ENCODE measurements at regions not wholly inside any gene's neighbourhood (a gene's known extent, or its start where the extent isn't known, plus 50 kb on each side); places are given as distances from the start of the nearest gene placed in this dataset.
"Not testable (repeated sequence)": the region's sequence is repeated elsewhere in the genome, so short reads cannot be mapped to it uniquely, and the experiment has no call there.

- DNase-seq (ENCODE audit: low read depth, low spot score), result no peak
Observed at GRCh38 chrX:750263-750662, 119.7 kb downstream of the SHOX start.

GRCh38 chrX:747176-747575, 116.6 kb downstream of the SHOX start:
- DNase-seq (ENCODE audit: low read depth, low spot score), result no peak

- no peak for DNase-seq (ENCODE audit: low read depth, low spot score)
Observed at GRCh38 chrX:739611-740010, 109.0 kb downstream of the SHOX start.

GRCh38 chrX:737021-737420, 106.4 kb downstream of the SHOX start:
- DNase-seq (ENCODE audit: low read depth, low spot score), result not testable (repeated sequence)

GRCh38 chrX:734362-734761, 103.8 kb downstream of the SHOX start:
- no peak for DNase-seq (ENCODE audit: low read depth, low spot score)

- no peak for DNase-seq (ENCODE audit: low read depth, low spot score)
Observed at GRCh38 chrX:733961-734360, 103.4 kb downstream of the SHOX start.

GRCh38 chrX:729583-730409, 99.2 kb downstream of the SHOX start:
- no peak for DNase-seq (ENCODE audit: low read depth, low spot score)

- DNase-seq (ENCODE audit: low read depth, low spot score), result not testable (repeated sequence)
Observed at GRCh38 chrX:729101-729500, 98.5 kb downstream of the SHOX start.

- not testable (repeated sequence) for DNase-seq (ENCODE audit: low read depth, low spot score)
Observed at GRCh38 chrX:728639-729038, 98.0 kb downstream of the SHOX start.

GRCh38 chrX:727738-728621, 97.4 kb downstream of the SHOX start:
- no peak for DNase-seq (ENCODE audit: low read depth, low spot score)

GRCh38 chrX:725971-726370, 95.4 kb downstream of the SHOX start:
- DNase-seq (ENCODE audit: low read depth, low spot score), result no peak

GRCh38 chrX:724256-724655, 93.7 kb downstream of the SHOX start:
- no peak for DNase-seq (ENCODE audit: low read depth, low spot score)

- DNase-seq (ENCODE audit: low read depth, low spot score), result no peak
Observed at GRCh38 chrX:723781-724180, 93.2 kb downstream of the SHOX start.

GRCh38 chrX:721354-721753, 90.8 kb downstream of the SHOX start:
- DNase-seq (ENCODE audit: low read depth, low spot score), result no peak

GRCh38 chrX:720825-721224, 90.2 kb downstream of the SHOX start:
- DNase-seq (ENCODE audit: low read depth, low spot score), result no peak

GRCh38 chrX:720250-720649, 89.7 kb downstream of the SHOX start:
- no peak for DNase-seq (ENCODE audit: low read depth, low spot score)

GRCh38 chrX:716136-716535, 85.5 kb downstream of the SHOX start:
- DNase-seq (ENCODE audit: low read depth, low spot score), result no peak

GRCh38 chrX:714131-714530, 83.5 kb downstream of the SHOX start:
- DNase-seq (ENCODE audit: low read depth, low spot score), result no peak

Data from smooth muscle cell of the brain vasculature (primary cell).